Endothelial cell (in vitro differentiated cells): ENCODE measurements at regions not wholly inside any gene's neighbourhood (a gene's known extent, or its start where the extent isn't known, plus 50 kb on each side); places are given as distances from the start of the nearest gene placed in this dataset.

Source experiments
- DNase-seq: peaks from one replicate; pipeline ENCODE4 v3.0.0; 2021; ENCODE audit warnings: low spot score
- H3K27ac Mint-ChIP-seq: one replicate; pipeline ENCODE4 v1.8.0; 2021; ENCODE audit warnings: mixed read lengths, inconsistent platforms; ENCODE audit not compliant: unreplicated experiment
- H3K27me3 Mint-ChIP-seq: one replicate; pipeline ENCODE4 v1.8.0; 2021; ENCODE audit warnings: mild to moderate bottlenecking, moderate library complexity, mixed read lengths, inconsistent platforms; ENCODE audit not compliant: unreplicated experiment
- H3K36me3 Mint-ChIP-seq: one replicate; pipeline ENCODE4 v1.8.0; 2021; ENCODE audit warnings: mild to moderate bottlenecking, low read depth, mixed read lengths, inconsistent platforms; ENCODE audit not compliant: unreplicated experiment
- H3K4me1 Mint-ChIP-seq: one replicate; pipeline ENCODE4 v1.8.0; 2021; ENCODE audit warnings: mild to moderate bottlenecking, mixed read lengths, inconsistent platforms; ENCODE audit not compliant: unreplicated experiment
- H3K4me3 Mint-ChIP-seq: one replicate; pipeline ENCODE4 v1.8.0; 2021; ENCODE audit warnings: mild to moderate bottlenecking, mixed read lengths, inconsistent platforms; ENCODE audit not compliant: unreplicated experiment
- H3K9me3 Mint-ChIP-seq: one replicate; pipeline ENCODE4 v1.8.0; 2021; ENCODE audit warnings: mixed read lengths, inconsistent platforms; ENCODE audit not compliant: unreplicated experiment
- TF ChIP-seq, protein P1 (sequence below): fragments of 200-600 bp; sonication (generic); IDR thresholded peaks from one replicate; pipeline ENCODE4 v1.5.0; 2021; ENCODE audit warnings: antibody characterized with exemption; ENCODE audit not compliant: unreplicated experiment

DNA sequence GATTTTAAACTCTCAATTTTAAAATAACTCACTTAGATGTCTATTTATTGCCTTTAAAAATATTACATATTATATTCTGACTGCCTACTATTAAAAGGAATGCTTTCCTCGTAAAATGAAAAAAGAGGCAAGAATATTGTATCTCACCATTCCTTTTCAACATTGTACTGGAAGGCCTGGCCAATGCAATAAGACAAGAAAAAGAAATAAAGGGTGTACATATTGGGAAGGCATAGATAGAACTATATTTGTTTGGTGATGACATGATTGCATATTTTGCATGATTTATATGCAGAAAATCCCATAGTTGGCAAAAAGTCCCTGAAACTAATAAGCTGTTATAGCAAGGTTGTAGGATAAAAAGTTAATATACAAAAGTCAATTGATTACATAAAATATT lies 474.6 kb upstream of the ATP2B1 start:
- Mint-ChIP-seq H3K27ac (no peak overlapping the region), H3K4me1 (no peaks in the 10 kb centered on the region), H3K9me3 (no peaks in the 10 kb centered on the region), H3K36me3 (no peaks in the 10 kb centered on the region), H3K4me3 (no peak overlapping the region), H3K27me3 (no peaks in the 10 kb centered on the region)
- DNase-seq, result no peak
- TF ChIP-seq, protein P1, sequence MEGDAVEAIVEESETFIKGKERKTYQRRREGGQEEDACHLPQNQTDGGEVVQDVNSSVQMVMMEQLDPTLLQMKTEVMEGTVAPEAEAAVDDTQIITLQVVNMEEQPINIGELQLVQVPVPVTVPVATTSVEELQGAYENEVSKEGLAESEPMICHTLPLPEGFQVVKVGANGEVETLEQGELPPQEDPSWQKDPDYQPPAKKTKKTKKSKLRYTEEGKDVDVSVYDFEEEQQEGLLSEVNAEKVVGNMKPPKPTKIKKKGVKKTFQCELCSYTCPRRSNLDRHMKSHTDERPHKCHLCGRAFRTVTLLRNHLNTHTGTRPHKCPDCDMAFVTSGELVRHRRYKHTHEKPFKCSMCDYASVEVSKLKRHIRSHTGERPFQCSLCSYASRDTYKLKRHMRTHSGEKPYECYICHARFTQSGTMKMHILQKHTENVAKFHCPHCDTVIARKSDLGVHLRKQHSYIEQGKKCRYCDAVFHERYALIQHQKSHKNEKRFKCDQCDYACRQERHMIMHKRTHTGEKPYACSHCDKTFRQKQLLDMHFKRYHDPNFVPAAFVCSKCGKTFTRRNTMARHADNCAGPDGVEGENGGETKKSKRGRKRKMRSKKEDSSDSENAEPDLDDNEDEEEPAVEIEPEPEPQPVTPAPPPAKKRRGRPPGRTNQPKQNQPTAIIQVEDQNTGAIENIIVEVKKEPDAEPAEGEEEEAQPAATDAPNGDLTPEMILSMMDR, result no peak

GRCh38 chr12:90181216-90181615 lies 472.6 kb upstream of the ATP2B1 start:
- H3K4me1 Mint-ChIP-seq, result no peaks in the 10 kb centered on the region
- TF ChIP-seq, protein P1, result no peak
- H3K27me3 Mint-ChIP-seq, result no peaks in the 10 kb centered on the region
- no peak overlapping the region for H3K27ac Mint-ChIP-seq
- no peak for DNase-seq
- H3K4me3 Mint-ChIP-seq, result no peak overlapping the region
- H3K36me3 Mint-ChIP-seq, result no peaks in the 10 kb centered on the region
- H3K9me3 Mint-ChIP-seq, result no peaks in the 10 kb centered on the region

DNA sequence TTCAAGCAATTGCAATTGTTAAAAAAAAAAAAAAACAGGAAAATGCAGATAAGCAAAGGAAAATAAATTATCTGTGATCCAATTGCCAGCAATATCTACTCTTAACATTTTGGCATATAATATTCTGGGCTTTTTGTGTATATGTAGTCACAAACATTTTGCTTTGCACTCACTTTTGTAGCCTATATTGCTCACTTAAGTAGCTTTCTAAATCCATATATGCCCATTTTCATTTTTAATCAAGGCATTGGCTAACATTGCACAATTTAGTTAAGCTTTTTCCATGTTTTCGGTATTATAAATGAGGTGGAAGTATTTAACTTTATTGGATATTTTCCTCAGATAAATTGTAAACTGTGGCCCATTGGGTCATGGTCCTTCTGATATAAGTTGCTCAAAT lies 466.3 kb upstream of the ATP2B1 start:
- H3K9me3 Mint-ChIP-seq, result no peaks in the 10 kb centered on the region
- no peaks in the 10 kb centered on the region for H3K36me3 Mint-ChIP-seq
- no peaks in the 10 kb centered on the region for H3K4me1 Mint-ChIP-seq
- no peaks in the 10 kb centered on the region for H3K27me3 Mint-ChIP-seq
- no peak overlapping the region for H3K27ac Mint-ChIP-seq
- no peak overlapping the region for H3K4me3 Mint-ChIP-seq
- no peak for DNase-seq
- TF ChIP-seq, protein P1, result no peak

DNA sequence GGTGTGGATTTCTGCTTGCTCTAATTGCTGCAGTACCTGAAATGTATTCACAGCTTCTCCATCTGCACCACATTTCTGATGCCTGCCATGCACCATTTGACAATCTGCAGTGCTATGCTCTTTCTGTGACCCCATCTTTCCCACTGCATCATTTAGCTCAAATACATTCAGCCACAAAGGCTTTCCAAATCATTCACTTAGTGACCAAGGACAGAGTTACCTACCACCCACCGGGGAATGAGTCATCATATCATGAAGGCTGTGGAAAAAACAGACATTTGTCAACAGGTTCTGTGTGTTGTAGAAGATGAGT lies 465.5 kb upstream of the ATP2B1 start:
- TF ChIP-seq, protein P1, result no peak
- Mint-ChIP-seq H3K27ac (no peak overlapping the region), H3K36me3 (no peaks in the 10 kb centered on the region), H3K9me3 (no peaks in the 10 kb centered on the region), H3K4me3 (no peak overlapping the region), H3K27me3 (no peaks in the 10 kb centered on the region), H3K4me1 (no peaks in the 10 kb centered on the region)
- DNase-seq, result no peak

GRCh38 chr12:90173499-90174197 lies 465.0 kb upstream of the ATP2B1 start:
- no peaks in the 10 kb centered on the region for H3K27me3 Mint-ChIP-seq
- H3K4me3 Mint-ChIP-seq, result no peak overlapping the region
- no peaks in the 10 kb centered on the region for H3K36me3 Mint-ChIP-seq
- no peak overlapping the region for H3K27ac Mint-ChIP-seq
- no peaks in the 10 kb centered on the region for H3K4me1 Mint-ChIP-seq
- DNase-seq, result no peak
- TF ChIP-seq, protein P1, result no peak
- H3K9me3 Mint-ChIP-seq, result no peaks in the 10 kb centered on the region
